Thyroid gland (tissue), 4 donors: ENCODE measurements at regions not wholly inside any gene's neighbourhood (a gene's known extent, or its start where the extent isn't known, plus 50 kb on each side); places are given as distances from the start of the nearest gene placed in this dataset.
A peak's percentile ranks its signal among the peaks of the same experiment; 100 is the strongest.

Experiments
- DNase-seq, 2 donors: peaks; one replicate each; pipeline ENCODE4 v3.0.0-alpha.2; 2019
- H3K27ac ChIP-seq, 3 donors: fragments of 200-600 bp; sonication (generic); 1 replicate in 2 of 3; 2 replicates in 1 of 3; pipeline ENCODE4 v1.5.1; 2016 to 2019; ENCODE audit warnings: mild to moderate bottlenecking in 1 of 3, moderate library complexity in 1 of 3
- H3K27me3 ChIP-seq: fragments of 200-600 bp; sonication (generic); one replicate; pipeline ENCODE4 v1.5.1; 2019
- H3K36me3 ChIP-seq, 2 donors: fragments of 200-600 bp; sonication (generic); one replicate each; pipeline ENCODE4 v1.5.1; 2016 to 2019
- H3K4me1 ChIP-seq, 2 donors: fragments of 200-600 bp; sonication (generic); one replicate each; pipeline ENCODE4 v1.5.1; 2017 to 2019
- H3K4me3 ChIP-seq, 3 donors: fragments of 200-600 bp; sonication (generic); replicated peaks in 1 of 3; 1 replicate in 2 of 3; 2 replicates in 1 of 3; pipeline ENCODE4 v1.5.1; 2016; ENCODE audit warnings: mild to moderate bottlenecking in 1 of 3
- H3K9me3 ChIP-seq: fragments of 200-600 bp; sonication (generic); one replicate; pipeline ENCODE4 v1.5.1; 2017
- CTCF ChIP-seq, 6 experiments: fragments of 200-600 bp in 3 of 6; fragments of 450-650 bp in 3 of 6; sonication (generic) in 3 of 6; IDR thresholded peaks; one replicate each; pipeline ENCODE4 v1.5.1; 2016 to 2019; ENCODE audit warnings: antibody characterized with exemption in 6 of 6, mild to moderate bottlenecking in 2 of 6, inconsistent platforms in 1 of 6, moderate library complexity in 1 of 6
- POLR2A ChIP-seq, 2 donors: fragments of 450-650 bp; IDR thresholded peaks; one replicate each; pipeline ENCODE4 v1.6.1; 2017; ENCODE audit warnings: antibody characterized with exemption in 2 of 2, mild to moderate bottlenecking in 2 of 2, moderate library complexity in 1 of 2
- WGBS, 2 donors: methylation state at CpG; one replicate each; pipeline ENCODE4 v1.1.5; 2017; 5-methylcytosine and 5-hydroxymethylcytosine counted together
- intact Hi-C: fragments of 100-400 bp; cut with DNase I; formaldehyde crosslinking; loops from one replicate; pipeline ENCODE4 v1.15.1; 2023

- no peak for DNase-seq
- intact Hi-C loops: no loop called here
- TF ChIP-seq CTCF (IDR thresholded peaks at IDR 0.05) (no peak), POLR2A (IDR thresholded peaks at IDR 0.05) (no peak)
- Histone ChIP-seq H3K36me3 (no peaks in the 10 kb centered on the region), H3K4me3 (no peak overlapping the region), H3K4me1 (no peaks in the 10 kb centered on the region), H3K9me3 (no peaks in the 10 kb centered on the region), H3K27me3 (no peaks in the 10 kb centered on the region), H3K27ac (no peak overlapping the region)
- WGBS, 2 donors: 23 to 37% methylated on average over 1 of the region's 1 CpG
These were observed 68.7 kb upstream of the GOLGA8B start for GRCh38 chr15:34651997-34652725.

GRCh38 chr15:34650177-34650576 is 66.7 kb upstream of the GOLGA8B start:
- Histone ChIP-seq H3K4me3 (no peak overlapping the region), H3K27ac (no peak overlapping the region), H3K4me1 (no peaks in the 10 kb centered on the region), H3K9me3 (no peaks in the 10 kb centered on the region), H3K27me3 (no peaks in the 10 kb centered on the region), H3K36me3 (no peaks in the 10 kb centered on the region)
- intact Hi-C loops: no loop called here
- no peak for DNase-seq
- TF ChIP-seq POLR2A (IDR thresholded peaks at IDR 0.05) (no peak), CTCF (IDR thresholded peaks at IDR 0.05) (no peak)

- DNase-seq: no peak
- WGBS, 2 donors: 59 to 65% methylated on average over 4 of the region's 4 CpGs
- no peak overlapping the region for H3K4me3 ChIP-seq
- no peaks in the 10 kb centered on the region for H3K27me3 ChIP-seq
- no peak overlapping the region for H3K27ac ChIP-seq
- H3K9me3 ChIP-seq: no peaks in the 10 kb centered on the region
- H3K4me1 ChIP-seq: no peaks in the 10 kb centered on the region
- TF ChIP-seq POLR2A (IDR thresholded peaks at IDR 0.05) (no peak), CTCF (IDR thresholded peaks at IDR 0.05) (no peak)
- intact Hi-C loops: no loop called here
- no peaks in the 10 kb centered on the region for H3K36me3 ChIP-seq
These were observed 64.8 kb upstream of the GOLGA8B start for GRCh38 chr15:34648294-34648631.

GRCh38 chr15:34647569-34648293 is 64.3 kb upstream of the GOLGA8B start:
- intact Hi-C loops: no loop called here
- Histone ChIP-seq H3K27me3 (no peaks in the 10 kb centered on the region), H3K9me3 (no peaks in the 10 kb centered on the region), H3K4me1 (no peaks in the 10 kb centered on the region), H3K4me3 (no peak overlapping the region), H3K36me3 (no peaks in the 10 kb centered on the region), H3K27ac (no peak overlapping the region)
- no peak for TF ChIP-seq CTCF (IDR thresholded peaks at IDR 0.05)
- no peak for TF ChIP-seq POLR2A (IDR thresholded peaks at IDR 0.05)
- WGBS, 2 donors: 72 to 78% methylated on average over 2 of the region's 2 CpGs
- peak; percentile 4 to 5 for DNase-seq

GRCh38 chr15:34646918-34647317 is 63.5 kb upstream of the GOLGA8B start:
- H3K36me3 ChIP-seq: no peaks in the 10 kb centered on the region
- no peaks in the 10 kb centered on the region for H3K4me1 ChIP-seq
- no peaks in the 10 kb centered on the region for H3K27me3 ChIP-seq
- no peak overlapping the region for H3K4me3 ChIP-seq
- 81 to 88% methylated on average over 2 of the region's 2 CpGs for WGBS, 2 donors
- TF ChIP-seq CTCF (IDR thresholded peaks at IDR 0.05): no peak
- TF ChIP-seq POLR2A (IDR thresholded peaks at IDR 0.05): no peak
- intact Hi-C loops: no loop called here
- DNase-seq: no peak
- no peak overlapping the region for H3K27ac ChIP-seq
- H3K9me3 ChIP-seq: no peaks in the 10 kb centered on the region
